B cell (primary cell): ENCODE measurements at regions not wholly inside any gene's neighbourhood (a gene's known extent, or its start where the extent isn't known, plus 50 kb on each side); places are given as distances from the start of the nearest gene placed in this dataset.

Source experiments
- CTCF ChIP-seq: fragments of 200-600 bp; IDR thresholded peaks from one replicate; pipeline ENCODE4 v1.8.0; 2022; ENCODE audit warnings: antibody characterized with exemption, mild to moderate bottlenecking
- EZH2 ChIP-seq: IDR thresholded peaks from 2 replicates; pipeline ENCODE4 v1.6.1; 2012; ENCODE audit warnings: borderline replicate concordance, low read depth, mild to moderate bottlenecking, moderate library complexity, low read length; ENCODE audit not compliant: insufficient read depth, poor library complexity, severe bottlenecking

- TF ChIP-seq CTCF (no peak), EZH2 (no peak)
Measured at GRCh38 chr21:22762463-22762862, 1764.3 kb downstream of the NCAM2 start.
